ENCODE measurements at regions not wholly inside any gene's neighbourhood (a gene's known extent, or its start where the extent isn't known, plus 50 kb on each side); places are given as distances from the start of the nearest gene placed in this dataset.

DNA sequence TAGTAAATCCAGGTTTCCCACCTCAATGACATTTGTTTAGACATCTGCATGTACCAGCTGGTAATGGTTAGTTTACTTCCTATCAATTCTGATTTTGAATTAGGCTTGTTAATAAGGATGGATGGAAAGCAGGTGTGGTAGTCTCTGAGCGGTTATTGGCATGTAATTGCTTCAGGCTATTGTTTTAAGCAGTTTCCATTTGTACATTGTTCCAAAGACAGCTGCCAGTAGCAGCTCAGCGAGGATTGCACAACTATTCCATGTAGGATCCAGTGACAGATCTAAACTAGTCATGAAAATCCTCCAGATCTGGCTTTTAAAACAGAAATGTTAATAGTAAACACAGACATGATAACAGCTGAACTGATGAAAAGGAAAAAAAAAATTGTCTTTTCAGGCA lies 436.0 kb upstream of the ADARB2 start:
- no peak for DNase-seq (ENCODE audit: low spot score)

DNA sequence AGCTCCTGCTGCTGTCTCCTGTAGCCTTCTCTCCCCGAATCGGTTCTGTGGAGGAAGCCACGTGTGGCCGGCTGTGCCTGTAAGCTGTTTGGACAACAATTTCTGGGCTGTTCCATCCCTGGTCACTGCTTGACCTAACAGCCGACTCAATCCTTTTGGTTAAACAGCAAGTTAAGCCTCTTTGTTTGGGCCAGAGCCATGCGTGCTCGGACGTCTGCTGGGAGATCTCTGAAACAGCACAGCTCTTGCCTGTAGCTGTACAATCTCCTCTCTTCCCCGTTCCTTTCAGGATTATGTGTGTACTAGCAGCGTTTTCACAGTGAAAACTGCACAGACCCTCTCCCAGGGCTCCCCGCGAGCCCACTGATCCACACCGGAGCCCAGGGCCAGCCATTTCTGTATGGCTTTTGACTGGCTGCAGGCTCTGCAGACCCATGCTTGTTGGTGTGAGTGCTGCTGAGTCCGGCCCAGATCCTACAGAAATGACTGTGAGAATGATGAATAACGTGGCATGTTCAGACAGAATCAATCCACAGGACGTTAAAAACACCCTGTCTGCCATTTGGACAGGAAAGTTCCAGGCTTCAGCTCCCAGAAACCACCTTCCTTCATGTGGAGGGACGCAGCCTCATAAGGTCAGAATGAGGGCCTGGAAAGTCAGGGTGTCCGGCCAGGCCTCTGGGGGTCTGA lies 428.6 kb upstream of the ADARB2 start:
- no peak for DNase-seq (ENCODE audit: low spot score)

DNA sequence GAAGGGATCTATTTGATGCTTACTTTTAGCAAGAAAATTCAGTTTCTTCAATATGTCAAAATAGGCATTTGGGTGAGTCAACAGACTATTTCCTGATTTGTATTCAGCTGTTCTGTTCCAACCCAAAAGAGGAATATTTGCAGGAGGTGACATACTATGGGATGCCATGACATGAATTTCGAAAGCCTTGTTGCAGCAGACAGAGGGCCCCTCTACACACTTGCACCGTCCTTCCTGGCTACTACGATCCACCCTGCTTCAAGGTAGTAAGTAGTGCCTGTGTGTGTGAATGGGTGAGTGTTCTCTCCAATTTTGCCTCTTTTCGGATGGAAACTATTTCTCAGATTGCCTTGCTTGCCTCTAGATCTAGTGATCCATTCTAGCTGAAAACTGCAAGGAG lies 413.0 kb upstream of the ADARB2 start:
- DNase-seq (ENCODE audit: low spot score): no peak

DNA sequence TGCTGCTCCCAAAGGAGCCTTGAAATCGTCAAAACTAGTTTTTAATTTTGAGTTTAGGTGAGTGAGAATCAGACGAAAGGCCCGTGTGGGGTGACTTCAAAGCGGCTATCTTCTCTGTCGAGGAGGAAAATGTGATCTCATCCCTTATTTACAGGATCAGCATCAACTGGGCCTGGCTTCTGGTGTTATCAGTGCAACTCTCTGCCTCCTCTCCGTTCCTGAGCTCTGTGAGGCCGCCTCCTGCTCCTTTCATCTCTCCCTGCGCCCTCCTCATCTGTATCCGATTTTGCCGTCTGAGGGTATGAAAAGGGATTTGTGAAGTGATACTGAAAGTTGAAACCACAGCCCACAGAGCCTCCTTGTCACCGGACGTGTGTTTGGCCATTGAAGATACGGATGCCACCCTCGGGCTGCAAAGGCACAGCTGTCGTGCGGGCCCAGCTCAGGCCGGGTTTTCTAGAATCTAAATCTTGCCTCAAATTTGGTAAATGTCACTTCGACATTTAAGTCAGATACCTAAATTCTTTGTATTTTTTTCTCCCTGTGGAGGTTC lies 408.7 kb upstream of the ADARB2 start:
- DNase-seq (ENCODE audit: low spot score): no peak

DNA sequence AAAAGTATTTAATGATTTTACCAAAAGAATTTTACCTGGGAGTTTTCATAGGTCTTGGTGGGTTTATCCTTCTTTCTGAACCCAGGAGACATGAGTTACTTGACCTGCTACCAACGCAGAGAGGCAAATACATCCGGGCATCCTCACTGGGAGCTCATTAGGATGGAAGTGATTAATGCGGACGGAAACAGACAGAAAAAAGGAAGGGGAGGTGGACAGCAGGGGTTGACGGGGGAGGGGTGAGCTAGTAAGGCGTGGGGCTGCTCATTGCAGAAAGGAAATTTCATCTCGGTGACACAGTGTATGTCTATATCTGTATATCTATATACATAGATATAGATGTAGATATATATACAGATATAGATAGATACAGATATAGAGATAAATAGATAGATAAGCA lies 408.2 kb upstream of the ADARB2 start:
- DNase-seq (ENCODE audit: low spot score): no peak

DNA sequence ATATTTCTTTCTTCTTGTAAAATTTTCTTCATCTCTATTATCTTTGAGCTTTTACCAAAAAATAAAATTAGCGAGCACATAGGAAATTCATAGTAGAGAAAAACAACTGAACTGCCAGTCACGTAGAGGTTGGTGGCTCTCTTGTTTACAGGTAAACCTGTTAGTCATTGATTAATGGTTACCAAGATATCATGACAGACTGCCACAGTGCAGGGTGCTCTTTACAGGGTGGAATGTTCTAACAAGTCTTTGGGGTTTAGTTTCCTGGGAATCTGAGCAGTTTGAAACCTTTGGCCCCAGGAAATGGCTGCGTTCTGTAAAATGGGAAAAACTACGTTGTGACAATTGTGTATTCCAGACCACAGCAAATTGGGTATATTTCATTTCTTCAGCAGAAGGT lies 407.3 kb upstream of the ADARB2 start:
- no peak for DNase-seq (ENCODE audit: low spot score)

DNA sequence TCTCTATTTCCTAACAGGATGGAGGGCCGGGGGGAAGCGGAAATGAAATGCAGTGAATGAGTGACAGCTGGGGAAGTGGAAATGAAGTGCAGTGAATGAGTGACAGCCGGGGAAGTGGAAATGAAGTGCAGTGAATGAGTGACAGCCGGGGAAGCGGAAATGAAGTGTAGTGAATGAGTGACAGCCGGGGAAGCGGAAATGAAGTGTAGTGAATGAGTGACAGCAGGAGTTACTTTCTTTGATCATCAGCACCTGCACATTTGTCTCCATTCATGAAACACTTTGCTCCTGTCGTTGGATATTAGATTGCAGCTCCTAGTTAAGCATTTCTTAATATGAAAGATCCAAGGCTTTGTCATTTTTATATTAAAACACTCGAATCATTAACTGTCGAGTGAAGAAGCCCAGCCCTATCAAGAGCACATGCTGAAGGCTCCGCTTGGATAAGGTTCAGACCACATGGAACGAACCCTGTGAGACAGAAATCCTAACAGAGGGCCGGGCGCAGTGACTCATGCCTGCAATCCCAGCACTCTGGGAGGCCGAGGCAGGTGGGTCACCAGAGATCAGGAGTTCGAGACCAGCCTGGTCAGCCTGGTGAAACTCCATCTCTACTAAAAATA lies 406.0 kb upstream of the ADARB2 start:
- no peak for DNase-seq (ENCODE audit: low spot score)

DNA sequence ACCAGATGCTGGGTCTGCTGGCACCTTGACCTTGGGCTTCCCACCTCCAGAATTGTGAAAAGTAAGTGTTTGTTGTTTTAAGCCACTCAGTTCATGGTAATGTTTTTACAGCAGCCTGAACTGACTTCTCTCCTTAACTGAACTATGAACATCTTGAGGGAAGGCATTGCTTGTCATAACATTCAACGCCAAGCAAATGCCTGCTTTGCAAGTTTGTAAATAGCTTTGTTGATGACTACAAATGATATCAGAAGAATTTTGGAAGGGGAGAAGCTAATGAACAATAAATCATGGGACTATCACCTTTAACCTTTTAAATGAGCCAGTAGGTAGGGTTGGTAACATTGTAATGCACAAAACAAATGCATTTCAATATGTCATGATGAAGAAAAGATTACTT lies 402.4 kb upstream of the ADARB2 start:
- DNase-seq (ENCODE audit: low spot score): no peak

DNA sequence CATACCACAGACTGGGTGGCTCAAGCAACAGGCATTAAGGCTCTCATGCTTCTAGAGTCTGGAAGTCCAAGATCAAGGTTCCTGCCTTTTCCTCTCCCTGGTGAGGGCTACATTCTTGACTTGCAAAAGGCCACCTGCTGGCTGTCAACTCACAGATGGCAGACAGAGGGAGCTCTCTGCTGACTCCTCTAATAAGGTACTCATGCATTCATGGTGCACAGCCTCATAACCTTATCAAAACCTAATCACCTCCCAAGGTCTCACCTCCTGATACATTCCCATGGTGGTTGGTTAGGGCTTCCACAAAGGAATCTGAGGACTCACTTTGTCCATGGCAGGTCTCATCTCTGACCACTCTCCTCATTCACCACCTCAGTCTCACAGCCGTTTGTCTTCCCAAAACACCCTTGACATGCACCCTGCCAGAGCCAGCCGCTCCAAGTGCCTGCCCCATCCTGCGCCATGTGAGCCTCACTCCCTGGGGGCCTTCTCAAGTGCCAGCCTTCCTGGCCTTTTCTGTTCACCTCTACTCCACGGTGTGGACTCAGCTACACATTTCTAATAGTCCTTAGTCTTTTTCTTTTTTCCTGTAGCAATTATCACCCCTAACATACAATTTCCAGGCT lies 400.3 kb upstream of the ADARB2 start:
- DNase-seq (ENCODE audit: low spot score): no peak

DNA sequence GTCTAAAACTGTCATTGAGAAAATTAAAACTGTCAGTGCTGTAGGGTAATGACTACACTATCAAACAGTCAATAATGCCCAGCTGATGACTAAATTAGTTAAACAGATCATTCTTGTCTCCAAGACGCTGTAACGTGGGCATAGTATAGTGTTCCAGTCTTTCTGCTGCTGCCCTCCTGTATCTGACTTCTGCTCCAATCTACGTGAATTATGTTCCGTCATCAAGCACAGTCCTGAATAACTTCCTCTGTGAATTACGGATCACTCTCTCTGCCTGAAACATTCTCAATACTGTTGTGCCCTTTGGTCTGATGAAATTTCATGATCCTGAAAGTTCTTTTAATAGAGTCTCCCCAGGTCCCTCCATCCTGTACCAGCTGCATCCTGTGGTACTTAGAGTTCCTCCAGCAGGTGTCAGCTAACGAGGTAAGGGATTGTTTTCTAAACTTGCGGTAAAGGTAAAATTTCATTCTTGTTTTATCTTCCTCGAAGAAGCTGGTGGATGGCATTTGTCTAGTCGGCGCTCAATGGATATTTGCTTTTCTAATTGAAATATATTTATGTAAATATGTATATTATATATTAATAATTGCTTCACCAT lies 393.5 kb upstream of the ADARB2 start:
- DNase-seq (ENCODE audit: low spot score): no peak

DNA sequence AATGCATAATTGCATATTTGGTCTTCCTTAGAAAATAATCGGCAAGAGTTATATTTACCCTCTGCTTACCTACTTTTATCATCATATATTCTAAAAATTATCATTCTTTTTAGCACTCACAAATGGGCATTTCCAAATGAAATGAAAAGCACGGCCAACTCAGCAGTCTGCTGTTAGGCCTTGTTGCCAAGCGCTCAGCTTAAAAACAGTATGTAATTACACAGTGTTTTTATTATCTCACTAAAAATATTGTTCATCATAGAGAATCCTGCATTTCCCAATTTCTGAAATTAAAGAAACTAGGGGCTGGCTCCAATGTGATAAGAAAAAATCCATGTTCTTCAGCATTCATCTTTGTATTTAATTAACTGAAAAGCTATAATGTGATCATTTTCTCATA lies 391.7 kb upstream of the ADARB2 start:
- DNase-seq (ENCODE audit: low spot score): no peak

DNA sequence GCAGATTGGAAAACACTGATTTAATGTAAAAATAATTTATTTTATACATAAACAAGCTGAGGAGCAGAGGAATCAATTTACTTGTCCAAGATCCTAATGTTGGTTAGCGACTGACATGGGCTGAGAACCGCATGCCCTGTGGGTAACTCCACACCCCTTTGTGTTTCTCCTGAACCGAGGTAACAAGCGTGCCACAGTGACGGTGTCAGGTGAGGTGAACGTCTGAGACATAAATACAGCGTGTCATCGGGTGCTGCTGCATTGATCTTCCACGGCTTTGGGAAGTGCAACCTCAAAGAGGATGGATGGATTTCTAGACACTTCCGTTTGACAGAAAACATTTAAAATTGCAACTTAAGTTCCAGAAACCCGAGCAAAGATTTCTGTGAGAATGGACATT lies 386.8 kb upstream of the ADARB2 start:
- DNase-seq (ENCODE audit: low spot score): no peak

DNA sequence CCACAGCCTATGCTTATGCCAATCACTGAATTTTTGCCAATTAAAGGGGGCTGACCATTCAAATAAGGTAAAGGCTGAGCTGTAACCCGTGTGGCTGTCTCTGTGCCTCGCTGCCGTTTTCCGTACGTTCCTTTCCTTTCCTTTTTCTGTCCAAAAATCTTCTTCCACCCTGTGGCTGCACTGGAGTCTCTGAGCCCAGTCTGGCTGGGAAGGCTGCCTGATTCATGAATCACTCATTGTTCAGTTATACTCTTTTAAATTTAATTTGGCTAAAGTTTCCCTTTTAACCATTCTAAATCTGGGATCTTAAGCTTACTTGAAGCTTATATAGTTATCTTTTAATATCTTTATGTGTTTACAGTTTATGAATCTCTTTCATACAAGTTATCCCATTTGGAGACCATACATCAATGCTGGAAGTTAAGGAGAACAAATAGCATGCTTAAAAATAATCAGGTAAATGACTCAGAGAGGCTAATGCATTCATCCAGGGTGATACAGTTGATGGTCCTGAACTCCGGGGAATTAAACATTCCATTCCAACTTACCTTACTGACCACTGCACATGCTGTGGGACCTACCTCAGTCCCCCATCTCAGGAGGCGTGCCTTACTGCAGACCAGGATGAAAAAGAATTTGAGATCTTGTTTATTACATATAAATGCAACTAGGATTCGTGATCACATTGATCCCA lies 385.3 kb upstream of the ADARB2 start:
- no peak for DNase-seq (ENCODE audit: low spot score)

DNA sequence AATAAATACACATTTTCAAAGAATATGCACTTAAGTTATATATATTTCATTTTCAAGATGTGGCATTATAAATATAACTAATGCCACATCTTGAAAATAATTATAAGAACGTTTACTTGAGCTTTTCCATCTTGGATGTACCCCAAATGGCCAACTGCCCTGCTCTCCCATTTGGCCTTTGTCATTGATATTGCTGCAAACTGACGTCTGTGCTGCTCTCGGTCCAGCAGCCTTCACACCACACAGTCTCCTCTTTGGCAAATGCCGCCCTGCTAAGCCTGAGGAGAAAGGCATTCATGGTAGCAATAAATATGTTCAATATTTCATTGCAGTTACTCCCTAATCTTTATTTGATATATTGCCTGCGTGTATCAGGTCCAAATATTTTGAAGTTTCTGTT lies 384.6 kb upstream of the ADARB2 start:
- DNase-seq (ENCODE audit: low spot score): no peak

DNA sequence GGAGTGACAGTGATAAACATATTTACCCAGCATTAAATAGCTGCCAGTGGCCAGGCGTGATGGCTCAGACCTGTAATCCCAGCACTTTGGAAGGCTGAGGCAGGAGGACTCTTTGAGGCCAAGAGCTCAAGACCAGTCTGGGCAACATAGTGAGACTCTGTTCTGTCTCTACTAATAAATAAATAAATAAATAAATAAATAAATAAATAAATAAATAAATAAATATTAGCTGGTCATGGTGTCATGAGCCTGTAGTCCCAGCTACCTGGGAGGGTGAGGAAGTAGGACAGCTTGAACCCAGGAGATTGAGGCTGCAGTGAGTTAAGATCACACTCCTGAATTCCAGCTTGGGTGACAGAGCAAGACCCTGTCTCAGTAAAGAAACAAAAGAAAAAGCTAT lies 384.0 kb upstream of the ADARB2 start:
- DNase-seq (ENCODE audit: low spot score): no peak

DNA sequence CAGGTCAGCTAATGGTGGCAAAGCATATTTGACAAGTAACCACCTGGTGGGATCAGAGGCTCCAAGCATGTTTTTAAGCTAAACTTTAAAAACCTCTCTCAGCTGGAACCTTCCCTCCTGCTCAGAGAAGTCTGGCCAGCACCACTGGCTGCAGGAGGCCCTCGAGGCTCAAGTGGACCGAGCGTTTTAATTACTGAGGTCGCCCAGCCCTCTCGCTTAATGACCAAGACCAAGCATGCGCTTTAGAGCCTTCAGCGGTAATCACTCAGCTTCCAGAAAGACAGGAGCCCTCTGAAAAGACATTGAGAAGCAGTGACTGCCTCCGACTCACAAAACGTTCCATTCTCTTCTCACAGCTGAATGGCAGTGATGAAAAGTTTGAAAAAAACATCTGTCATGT lies 383.4 kb upstream of the ADARB2 start:
- no peak for DNase-seq (ENCODE audit: low spot score)

DNA sequence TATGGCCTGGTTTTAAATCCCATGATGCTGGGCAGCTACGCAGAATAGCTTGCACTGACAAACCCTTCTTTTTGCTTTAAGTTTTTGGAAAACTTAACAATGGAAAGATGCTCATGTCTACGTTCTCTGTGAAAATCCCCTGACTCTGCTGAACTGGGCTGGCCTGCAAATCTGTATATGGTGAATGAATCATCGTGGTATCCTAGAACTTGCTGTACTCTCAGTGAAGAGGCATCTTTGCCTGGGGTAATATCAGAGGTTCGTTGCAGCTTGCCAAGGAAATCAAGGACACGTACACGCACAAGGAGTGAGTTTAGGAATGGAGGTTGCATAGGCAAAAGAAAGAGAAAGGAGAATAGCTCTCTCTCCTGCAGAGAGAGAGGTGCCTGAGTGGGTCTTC lies 382.0 kb upstream of the ADARB2 start:
- DNase-seq (ENCODE audit: low spot score): no peak

DNA sequence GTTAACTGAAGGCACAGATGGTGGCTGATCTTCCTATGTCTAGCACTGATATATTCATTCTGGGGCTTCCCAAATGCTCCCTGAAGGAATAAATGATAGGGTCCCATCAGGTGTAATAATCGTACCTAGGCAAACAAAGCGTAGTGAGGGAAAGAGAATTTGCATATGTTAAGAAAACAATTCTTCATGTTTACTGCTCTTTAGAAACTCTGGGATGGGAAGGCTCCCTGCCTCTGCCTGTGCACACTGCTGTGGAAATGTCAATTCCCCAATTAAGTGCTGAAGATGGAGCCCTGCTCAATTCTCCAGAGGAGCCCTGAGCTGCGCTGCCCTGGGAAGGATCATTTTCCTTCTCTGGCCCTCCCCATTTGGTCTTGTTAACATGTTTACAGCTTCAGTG lies 380.9 kb upstream of the ADARB2 start:
- no peak for DNase-seq (ENCODE audit: low spot score)

DNA sequence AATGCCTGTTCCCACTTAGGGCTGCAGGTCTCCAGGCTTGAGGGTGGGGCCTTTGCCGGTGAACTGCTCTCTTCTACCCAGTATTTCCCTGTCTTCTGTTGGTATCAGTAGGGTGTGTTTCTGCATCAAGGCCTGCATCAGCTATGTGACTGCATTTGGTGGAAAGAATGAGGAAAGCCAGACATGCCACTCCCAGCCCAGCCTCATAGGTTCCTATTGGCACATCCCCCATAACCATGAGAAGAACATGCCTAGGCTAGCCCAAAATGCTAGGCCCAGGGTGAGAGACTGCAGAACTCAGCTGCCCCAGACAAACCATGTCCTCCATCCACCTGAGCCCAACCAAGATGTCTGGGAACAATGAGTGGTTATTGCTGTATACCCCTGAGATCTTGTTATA lies 380.3 kb upstream of the ADARB2 start:
- no peak for DNase-seq (ENCODE audit: low spot score)

DNA sequence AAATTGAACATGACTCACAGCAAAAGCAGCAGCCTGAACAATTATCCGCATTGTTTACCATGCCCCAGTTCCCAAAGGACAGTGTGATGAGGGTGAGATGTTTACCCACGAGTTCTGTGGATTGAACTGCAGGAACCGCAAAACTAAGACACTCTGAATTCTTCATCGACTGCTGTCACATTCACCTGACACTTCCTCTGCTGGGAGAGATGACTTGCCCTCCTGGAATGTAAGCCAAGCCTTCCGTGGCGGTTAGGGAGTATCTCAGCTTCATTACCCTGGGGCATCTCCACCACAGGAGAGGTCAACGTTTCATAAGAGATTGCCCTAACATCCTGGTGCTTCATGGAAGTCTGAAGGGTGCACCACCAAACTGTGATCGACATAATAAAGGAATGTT lies 374.6 kb upstream of the ADARB2 start:
- DNase-seq (ENCODE audit: low spot score): no peak

DNA sequence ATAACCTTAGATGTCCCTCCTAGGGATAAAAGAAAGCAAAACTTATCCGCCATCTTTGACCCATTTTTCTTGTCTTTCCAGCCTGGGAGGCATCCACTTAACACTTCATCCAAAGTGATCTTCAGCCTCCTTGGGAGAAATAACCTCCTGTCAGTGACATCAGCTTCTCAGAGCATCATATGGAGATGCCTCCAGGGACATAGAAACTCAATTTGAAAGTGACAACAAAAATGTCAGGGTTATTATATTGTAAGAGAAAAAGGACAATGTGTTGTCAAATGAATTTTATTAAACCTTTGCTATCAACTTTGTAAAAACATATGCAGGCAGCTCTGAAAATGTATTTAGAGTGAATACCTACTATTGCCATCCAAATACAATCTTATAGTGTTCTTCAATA lies 371.2 kb upstream of the ADARB2 start:
- DNase-seq (ENCODE audit: low spot score): no peak

DNA sequence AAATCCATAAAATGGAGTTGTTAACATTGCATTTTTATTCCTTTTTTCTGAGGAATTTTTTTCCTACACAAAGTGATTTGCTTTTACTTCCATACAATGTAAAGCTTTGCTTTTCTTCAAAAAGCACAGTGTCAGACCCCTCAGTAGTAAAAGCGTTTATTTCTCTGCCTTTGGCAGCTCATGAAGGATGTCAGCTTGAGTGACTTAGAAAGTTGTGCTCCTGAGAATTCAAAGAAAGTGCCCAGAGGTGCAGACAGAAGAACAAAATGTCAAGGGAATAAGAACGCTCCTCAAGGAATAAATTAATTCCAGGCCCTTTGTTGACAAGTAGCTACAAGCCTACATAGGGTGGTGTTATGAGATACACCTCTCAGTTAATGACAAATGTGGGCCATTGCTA lies 369.3 kb upstream of the ADARB2 start:
- DNase-seq (ENCODE audit: low spot score): no peak

DNA sequence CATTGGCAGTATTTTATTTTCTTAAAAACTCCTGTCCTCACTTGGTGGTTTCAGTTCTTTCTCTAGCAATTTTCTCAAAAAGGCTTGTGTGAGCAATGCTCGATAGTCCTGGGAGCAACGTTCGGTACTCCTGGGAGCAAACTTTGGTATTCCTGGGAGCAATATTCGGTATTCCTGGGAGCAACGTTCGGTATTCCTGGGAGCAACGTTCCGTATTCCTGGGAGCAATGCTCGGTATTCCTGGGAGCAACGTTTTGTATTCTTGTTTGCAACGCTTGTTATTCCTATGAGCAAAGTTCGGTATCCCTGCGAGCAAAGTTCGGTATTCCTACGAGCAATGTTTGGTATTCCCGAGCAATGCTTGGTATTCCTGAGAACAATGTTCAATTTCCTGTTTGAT lies 362.0 kb upstream of the ADARB2 start:
- no peak for DNase-seq (ENCODE audit: low spot score)

Measured in hematopoietic multipotent progenitor cell treated with erythropoietin and hydrocortisone succinate and interleukin-3 and kit ligand, for 17 days (in vitro differentiated cells).